HG02852 (cell line): ENCODE measurements at regions not wholly inside any gene's neighbourhood (a gene's known extent, or its start where the extent isn't known, plus 50 kb on each side); places are given as distances from the start of the nearest gene placed in this dataset.

Source experiments
- ATAC-seq: cut with Tn5 transposase; IDR thresholded peaks from one replicate; pipeline ENCODE4 v1.9.1; 2021; ENCODE audit warnings: mild to moderate bottlenecking, moderate library complexity; ENCODE audit not compliant: unreplicated experiment

GRCh38 chr1:95957748-95958147 is 723.7 kb downstream of the RWDD3 start:
- no peak for ATAC-seq

DNA sequence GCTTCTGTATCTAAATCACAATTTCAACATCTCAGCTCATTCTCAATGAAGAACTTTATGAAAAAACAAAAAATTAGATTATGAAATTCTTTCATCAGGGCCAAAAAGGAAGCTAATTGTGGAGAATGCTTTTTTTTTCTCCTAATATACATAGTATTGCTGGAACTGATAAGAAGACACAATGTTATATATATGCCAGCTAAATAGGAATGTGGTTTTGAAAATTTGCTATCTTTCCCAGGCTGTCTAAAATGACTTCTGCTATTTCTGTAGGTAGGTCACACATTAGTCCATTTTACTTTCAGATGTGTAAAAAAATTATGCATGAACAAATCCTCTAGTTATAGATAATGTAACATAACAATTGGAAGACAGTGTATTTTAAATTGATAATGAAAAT is 732.9 kb downstream of the RWDD3 start:
- ATAC-seq = no peak

GRCh38 chr1:95974586-95974985 is 740.6 kb downstream of the RWDD3 start:
- ATAC-seq = no peak

DNA sequence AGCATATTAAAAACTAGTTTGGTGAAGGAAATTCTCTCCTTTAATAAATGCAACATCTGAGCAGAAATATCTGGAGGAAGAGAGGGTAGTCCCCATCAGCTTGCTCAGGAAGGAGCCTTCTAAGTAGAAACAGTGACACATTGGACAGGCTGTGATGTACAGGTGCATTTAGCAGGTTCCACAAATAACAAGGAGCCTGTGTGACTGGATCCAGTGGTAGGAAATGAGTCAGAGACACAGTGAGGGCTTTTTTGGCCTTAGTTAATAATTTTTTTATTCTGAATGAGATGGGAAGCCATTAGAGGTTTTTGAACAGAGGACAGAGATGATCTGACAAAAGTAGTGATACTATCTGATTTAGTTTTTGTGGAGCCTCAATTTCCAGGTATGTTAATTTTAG is 738.9 kb upstream of the PTBP2 start:
- no peak for ATAC-seq

DNA sequence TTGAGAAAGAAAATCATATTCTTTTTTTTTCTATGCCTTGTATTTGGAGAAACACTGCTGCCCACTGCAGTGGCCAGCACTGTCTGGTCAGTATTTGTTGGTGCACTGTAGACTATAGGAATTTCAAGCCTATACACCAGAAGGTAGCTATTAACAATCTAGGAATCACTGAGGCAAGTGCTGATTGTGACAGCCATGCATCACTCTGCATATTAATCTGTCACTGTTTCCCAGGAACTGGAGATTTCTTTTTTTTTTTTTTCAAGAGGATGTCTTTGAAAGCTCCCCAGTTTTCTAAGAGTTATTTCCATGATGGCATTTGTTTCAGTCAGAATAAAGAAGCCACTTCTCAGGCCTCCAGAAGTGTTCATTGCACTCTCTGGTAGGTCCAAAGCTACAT is 737.8 kb upstream of the PTBP2 start:
- no peak for ATAC-seq

GRCh38 chr1:95984798-95985374 is 736.7 kb upstream of the PTBP2 start:
- no peak for ATAC-seq

- no peak for ATAC-seq
These were observed 731.6 kb upstream of the PTBP2 start for GRCh38 chr1:95990033-95990432.

GRCh38 chr1:95991787-95992520 is 729.6 kb upstream of the PTBP2 start:
- no peak for ATAC-seq

DNA sequence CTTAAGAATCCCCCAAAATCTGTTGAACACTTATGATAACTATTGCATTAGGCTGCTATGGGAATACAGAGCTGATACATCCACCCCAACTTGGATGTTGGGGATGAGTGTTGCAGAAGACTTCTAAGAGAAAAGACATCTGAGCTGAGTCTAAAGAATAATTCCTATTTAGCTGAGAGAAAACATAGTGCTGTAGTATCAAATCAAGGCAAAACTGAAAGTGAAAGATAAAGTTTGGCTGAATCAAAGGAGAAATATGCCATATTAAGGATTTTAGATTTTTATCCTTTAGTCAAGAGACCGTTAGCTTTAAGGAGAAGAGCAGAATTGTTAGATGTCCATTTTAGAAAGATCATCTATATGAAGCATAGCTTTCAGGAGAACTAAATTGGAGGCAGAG is 726.9 kb upstream of the PTBP2 start:
- no peak for ATAC-seq

GRCh38 chr1:96002201-96002600 is 719.4 kb upstream of the PTBP2 start:
- no peak for ATAC-seq

- ATAC-seq = no peak
These were observed 718.3 kb upstream of the PTBP2 start for GRCh38 chr1:96002969-96003964.

- ATAC-seq = no peak
These were observed 711.7 kb upstream of the PTBP2 start for GRCh38 chr1:96009831-96010434.

DNA sequence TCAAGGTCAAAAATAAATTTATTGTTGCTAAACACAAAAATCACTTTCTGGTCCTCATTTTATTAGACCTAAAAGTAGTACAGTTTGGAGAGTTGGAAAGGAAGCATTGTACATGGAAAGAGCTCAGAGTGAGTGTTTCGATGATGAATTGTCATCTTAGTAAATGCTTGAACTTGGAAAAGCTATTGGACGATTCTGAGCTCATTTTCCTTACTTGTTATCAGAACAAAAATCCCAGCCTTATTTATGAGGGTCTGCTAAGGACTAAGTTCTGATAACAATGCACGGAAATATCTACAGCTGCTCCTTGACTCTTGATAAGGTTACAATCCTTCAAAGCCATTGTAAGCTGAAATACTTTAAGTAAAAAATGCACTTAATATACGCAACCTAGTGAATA is 710.0 kb upstream of the PTBP2 start:
- ATAC-seq = no peak

GRCh38 chr1:96016219-96016618 is 705.4 kb upstream of the PTBP2 start:
- ATAC-seq = no peak

DNA sequence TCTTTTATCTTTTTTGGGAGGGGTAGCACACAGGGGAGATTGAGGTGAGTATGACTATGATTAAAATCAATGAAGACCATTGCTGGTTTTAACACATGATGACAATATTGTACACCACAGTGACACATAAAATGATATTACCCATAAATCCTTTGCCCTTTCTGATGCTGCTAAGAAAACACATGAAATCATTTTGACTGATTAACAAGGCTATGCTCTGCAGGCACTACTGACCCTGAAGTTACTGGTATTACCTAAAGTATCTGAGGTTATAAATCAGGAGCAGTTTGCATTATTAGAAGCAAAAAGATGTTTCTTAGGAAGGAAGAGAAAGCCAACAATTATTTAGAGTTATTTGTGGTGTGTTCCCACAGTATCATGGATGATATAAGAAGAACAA is 701.2 kb upstream of the PTBP2 start:
- ATAC-seq = no peak

GRCh38 chr1:96025062-96025461 is 696.5 kb upstream of the PTBP2 start:
- ATAC-seq = no peak

DNA sequence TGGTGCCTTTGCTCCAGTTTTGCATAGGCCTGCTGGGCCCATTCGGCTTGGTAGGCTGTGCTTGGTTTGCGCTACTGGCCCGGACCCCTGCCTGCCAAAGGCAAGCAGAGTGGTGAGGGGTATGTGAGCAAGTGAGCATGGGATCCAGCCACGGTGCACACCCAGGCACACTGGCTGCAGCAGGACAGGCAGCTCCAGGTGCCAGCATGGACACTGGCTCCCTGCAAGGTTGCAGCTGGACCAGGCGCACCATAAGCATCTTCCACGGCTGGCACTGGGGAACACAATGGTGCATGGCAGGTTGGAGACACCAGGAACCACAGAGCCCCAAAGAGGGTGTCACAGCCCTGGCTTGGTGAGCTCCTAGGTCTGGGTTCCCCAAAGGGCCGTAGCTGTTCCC is 693.5 kb upstream of the PTBP2 start:
- no peak for ATAC-seq

GRCh38 chr1:96030312-96030711 is 691.3 kb upstream of the PTBP2 start:
- no peak for ATAC-seq

DNA sequence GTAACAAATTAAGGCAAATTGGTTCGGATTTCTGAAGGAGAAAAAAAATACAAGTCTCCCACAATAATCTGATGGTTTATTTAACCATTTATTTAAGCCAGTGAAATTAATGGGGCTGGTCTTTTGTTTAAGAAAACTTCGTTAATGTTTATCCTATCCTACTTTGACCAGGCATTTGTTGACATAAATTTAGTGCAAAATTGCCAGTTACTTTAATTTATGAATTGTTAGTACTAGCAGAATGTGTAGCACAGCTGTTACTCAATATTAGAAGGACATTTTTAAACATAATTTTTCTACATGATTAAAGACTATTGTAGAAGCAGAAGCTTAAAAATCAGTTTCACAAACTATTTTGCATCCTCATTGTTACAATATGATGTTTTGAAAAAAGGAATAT is 687.6 kb upstream of the PTBP2 start:
- no peak for ATAC-seq

GRCh38 chr1:96036763-96037162 is 684.8 kb upstream of the PTBP2 start:
- no peak for ATAC-seq

DNA sequence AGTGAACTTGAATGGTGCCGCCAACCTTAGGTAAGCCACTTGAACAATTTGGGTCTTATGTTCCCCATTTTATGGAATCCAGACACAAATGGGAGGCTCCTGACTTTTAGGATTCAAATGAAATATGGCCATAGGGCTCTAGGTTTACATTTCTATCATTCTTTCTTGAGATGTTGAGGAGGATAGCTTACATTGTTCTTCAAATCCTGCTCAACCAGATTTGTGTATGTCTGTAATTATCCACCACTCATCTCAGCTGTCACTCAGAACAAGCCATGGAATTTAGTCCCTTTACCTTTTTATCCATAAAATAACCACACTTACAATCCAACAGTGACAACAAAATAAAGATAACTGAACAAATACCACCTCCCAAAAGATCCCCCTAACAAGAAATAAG is 682.9 kb upstream of the PTBP2 start:
- ATAC-seq = no peak
